GM18520 (cell line): ENCODE measurements at regions not wholly inside any gene's neighbourhood (a gene's known extent, or its start where the extent isn't known, plus 50 kb on each side); places are given as distances from the start of the nearest gene placed in this dataset.
"Not testable (repeated sequence)": the region's sequence is repeated elsewhere in the genome, so short reads cannot be mapped to it uniquely, and the experiment has no call there.

Experiments
- ATAC-seq: cut with Tn5 transposase; IDR thresholded peaks from one replicate; pipeline ENCODE4 v1.9.1; 2021; ENCODE audit not compliant: unreplicated experiment

DNA sequence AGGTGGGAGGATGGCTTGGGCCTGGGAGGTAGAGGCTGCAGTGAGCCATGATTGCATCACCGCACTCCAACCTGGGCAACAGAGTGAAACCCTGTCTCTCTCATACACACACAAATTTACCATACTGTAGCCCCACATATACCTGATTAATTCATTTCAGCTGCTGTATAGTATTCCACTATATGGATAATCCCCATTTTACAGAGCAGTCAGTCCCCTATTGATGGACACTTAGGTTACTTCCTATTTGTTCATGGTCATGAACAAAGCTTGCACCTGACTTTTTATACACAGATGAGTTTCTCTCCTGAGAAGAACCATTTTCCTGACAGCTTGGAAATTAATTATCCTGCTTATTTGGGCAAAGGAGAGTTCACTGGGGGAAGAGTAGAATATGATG lies 59.2 kb downstream of the EMX2 start:
- ATAC-seq = no peak

DNA sequence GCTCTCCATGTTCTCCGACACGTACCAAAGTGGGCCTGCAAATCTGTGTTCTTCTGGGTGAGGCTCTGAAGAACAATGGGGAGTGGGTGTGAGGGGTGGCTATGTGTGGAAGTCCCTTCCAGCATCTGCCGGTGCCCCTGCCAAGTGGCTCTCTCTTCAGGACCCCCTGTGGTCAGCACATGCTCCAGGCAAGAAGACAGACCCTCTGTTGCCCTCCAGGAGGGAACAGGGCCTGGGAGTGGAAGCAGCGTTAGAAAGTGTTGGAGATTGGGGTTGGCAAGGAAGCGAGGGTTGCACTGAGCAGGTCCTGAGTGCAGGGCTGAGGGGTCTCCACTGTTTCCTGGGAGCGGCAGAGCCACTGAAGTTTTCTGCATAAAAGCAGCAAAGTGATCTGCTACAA lies 60.5 kb downstream of the EMX2 start:
- no peak for ATAC-seq

DNA sequence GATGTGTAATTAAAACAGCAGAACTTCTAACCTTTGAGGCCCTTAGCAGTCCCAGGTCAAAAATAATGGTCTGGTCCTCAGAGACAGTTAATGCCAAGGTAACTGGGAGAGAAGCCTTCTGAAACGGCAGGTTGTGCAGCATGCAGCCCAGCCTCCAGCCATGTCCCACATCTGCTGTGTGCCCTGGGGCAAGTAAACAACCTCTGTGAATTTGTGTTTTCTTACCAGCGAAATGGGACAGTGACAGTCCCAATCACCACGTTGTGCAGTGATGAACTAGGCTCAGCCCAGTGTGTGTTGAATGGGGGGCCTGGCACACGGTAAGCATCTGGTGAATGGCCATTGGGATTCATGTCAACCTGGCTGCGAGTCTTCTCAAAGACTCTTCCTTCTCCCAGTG lies 61.2 kb downstream of the EMX2 start:
- no peak for ATAC-seq

DNA sequence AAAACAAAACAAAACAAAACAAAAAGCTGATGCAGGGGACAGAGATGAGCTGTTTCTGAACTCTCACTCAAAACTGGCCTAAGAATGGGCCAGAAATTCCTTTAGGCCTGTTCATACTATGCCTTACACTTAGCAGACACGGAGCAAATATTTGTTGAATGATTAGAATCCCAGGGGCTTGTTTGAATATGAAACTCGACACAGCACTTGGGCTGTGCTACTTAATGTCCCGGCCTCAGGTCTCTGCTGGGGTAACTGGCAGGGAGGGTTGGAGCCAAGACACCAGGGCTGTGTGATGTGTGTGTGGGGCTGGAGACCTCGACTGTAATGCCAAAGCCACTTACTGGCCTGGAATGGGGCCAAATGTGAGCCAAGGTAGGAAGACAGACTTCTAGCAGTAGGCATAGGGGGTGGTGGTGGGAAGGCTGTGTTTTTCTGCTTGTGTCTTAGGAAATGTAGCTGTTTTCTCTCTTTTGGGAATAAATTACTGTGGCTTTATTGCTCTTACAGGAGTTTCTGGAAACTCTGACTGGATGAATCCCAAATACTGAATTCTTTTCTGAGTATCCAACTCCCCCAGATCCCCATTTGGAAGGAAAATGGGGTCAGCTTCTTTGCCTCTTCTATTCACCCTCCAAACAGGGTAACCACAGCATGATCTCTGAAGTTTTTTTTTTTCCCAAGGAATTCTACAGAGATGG lies 66.7 kb downstream of the EMX2 start:
- ATAC-seq = no peak

DNA sequence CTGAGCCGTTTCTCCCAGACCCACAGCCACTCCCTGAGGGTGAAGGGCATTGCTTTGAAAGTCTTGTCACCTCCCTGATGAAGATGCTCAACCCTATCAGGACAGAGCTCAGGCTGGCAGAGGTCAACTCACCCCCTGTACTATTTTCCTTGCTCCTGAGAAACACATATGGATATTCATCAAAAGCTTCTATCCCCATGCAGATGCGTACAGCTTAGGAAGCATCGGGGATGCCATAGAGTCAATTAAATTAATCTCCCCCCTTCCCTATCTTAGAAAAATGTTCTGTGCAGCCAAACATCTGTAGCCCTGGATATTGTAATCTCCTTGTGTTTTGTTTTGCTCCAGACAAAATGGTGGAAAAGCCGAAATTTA lies 67.2 kb downstream of the EMX2 start:
- ATAC-seq = no peak

DNA sequence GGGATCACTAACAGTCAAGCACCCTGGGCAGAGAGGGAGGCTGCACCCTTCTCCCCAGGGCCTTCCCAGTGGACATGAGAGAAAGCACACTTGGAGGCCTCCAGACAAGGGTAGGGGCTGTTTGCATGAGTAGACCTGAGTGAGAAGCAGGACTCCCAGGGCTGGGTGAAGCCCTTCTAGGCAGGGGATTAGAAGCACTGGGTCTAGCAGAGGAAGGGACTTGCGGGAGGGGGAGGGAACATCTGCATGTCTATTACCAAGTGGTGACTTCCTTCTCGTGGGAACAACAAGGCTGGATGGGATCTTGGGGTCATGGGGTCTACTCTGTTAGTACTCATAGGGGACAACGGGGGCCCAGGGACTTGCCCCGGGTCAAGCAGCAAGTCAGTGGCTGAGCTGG lies 67.8 kb downstream of the EMX2 start:
- no peak for ATAC-seq

DNA sequence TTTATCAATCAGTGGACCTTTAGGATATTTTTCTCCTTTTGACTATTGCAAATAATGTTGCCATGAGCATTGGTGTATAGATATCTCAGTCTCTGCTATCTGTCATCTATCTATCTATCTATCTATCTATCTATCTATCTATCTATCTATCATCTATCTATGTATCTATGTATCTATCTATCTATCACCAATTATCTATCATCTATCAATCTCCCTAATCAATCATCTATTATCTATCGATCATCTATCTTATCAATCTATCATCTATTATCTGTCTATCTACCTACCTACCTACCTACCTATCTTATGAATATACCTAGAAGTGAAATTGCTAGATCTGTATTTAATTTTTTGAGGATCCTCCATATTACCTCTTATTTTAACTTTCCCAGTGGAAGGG lies 69.6 kb downstream of the EMX2 start:
- ATAC-seq = no peak

DNA sequence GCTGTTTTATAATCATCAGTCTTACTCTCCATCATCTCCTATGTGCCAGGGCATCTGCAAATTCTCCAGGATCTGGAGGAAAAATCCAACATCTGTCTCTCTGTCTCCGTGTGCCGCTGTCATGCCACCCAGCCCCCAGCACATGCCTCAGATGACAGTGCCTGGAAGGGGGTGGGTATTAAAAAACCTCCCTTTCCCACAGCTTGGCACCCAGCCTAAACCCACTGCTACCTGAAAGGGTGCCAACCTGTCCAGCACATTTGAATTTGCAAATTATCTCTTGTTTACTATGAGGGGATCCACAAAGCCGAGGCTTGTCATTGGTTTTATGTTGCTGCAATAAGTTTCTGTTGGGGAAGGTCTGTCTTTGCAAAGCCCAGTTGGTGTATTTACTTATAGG lies 73.1 kb downstream of the EMX2 start:
- no peak for ATAC-seq

DNA sequence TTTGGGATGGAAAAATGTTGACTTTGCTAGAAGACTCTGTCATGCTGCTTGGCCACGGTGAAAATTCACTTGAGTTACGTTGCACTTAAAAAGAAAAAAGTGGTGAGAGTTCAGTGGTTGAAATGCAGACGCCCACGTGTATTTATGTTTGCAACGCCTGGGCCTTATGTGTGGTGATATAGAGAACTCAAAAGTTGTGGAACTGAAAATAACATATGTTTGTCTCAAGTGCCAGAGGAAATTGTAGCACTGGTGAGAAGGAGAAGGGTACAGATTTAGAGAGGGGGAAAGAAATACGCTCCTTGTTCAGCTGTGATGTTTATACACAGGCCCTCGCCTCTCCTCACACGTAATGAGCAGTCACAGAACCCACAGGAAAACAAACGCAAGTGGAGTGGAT lies 73.6 kb downstream of the EMX2 start:
- no peak for ATAC-seq

DNA sequence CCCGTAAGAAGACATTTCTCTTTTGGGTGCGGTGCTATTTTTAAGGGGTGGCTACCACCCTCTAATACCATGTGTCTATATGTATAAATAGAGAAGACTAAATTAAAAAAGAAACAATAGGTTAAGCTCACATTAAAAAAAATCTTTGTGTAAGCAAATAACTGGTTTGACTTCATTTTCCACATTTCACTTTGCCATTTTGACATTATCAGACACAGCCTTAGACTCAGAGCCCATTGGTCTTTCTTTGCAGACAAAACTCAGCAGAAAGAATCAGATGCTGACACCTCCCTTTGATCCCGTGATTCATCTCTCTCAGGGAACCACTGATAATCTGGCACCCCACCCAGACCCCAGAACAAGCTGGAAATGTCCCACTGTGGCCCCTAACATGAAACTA lies 74.5 kb downstream of the EMX2 start:
- ATAC-seq = no peak

DNA sequence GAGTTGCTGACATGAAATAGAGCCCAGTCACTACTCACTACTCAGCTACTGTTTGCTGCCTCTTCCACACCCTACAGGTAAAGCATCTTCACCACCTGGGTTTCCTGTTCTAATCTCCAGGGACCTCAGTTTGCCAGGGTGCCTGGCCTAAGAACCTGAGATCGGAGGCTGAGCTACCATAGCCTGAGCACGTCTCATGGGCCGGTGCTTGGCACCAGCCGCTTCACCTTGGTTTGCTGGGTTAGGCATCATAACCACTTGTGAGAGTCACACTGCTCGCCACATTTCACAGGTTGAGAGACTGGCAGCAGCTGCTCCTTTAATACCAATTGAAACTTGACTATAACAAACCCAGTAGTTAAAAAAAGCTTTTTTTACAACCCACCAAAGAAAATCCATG lies 75.1 kb downstream of the EMX2 start:
- ATAC-seq = peak; percentile 84

DNA sequence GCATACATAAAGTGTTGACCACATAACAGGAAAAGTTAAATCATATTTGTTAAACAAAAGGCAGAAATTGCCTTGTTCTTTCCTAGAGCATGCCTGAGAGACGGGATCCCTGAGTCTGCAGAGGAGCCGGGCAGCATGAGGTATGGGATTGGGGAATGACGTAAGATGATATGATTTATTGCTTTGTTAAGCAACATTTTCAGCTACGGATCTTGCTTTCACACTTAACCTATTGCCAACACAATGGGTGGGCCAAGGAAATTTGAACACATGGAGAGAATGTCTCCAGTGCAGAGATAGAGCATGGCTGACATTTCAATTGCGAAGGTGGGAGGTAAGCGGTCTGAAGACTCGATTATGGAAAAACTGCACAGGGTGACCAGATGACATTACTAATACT lies 76.7 kb downstream of the EMX2 start:
- no peak for ATAC-seq

DNA sequence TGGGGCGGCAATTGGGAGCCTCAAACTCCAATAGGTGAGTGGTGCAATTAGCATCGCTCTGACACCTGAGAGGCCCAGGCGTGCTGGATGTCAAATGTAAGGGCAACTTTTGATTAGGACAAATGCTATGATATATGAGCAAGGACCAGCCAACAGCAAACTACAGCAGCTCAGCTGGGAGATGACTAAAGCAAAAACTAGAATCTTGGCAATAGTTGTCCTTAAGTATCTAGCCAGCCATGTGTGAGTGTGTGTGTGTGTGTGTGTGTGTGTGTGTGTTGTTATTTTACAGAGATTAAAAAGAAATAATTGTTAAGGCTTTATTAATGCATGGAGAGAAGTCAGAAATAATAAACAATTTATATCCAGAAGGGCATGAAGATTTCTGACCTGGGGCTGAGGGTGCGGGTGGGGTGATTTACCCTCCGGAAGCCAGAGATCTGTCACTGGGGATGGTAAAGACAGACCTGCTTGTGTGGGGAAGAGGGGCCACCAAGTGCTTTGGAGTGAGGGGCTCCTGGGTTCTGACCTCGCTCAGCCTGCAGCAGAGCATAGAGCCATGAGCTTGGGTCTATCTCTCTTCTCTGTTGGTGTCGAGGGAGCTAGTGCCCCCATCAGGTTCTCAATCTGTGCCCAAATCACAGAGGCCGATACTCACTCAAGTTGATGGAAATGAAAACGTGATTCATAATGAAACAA lies 77.3 kb downstream of the EMX2 start:
- no peak for ATAC-seq

DNA sequence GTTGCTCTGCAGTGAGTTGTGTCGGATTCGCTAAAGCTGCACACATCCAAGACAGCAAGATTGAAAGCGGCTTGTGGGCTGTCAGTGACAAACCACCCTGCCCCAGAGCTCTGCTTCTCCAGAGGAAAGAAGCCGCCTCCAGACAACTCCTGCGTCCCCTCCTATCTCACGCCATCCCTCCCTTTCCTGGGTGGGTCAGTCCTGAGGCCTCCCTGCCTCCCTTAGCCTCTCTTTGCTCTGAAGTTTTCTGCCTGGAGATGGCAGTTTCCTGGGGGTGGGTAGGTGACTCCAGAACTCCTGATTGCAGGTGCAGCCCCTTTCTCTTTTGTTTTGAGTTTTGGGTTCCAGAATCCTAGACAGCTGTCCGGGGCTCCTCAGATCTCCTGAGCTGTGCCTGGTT lies 78.7 kb downstream of the EMX2 start:
- ATAC-seq = no peak

DNA sequence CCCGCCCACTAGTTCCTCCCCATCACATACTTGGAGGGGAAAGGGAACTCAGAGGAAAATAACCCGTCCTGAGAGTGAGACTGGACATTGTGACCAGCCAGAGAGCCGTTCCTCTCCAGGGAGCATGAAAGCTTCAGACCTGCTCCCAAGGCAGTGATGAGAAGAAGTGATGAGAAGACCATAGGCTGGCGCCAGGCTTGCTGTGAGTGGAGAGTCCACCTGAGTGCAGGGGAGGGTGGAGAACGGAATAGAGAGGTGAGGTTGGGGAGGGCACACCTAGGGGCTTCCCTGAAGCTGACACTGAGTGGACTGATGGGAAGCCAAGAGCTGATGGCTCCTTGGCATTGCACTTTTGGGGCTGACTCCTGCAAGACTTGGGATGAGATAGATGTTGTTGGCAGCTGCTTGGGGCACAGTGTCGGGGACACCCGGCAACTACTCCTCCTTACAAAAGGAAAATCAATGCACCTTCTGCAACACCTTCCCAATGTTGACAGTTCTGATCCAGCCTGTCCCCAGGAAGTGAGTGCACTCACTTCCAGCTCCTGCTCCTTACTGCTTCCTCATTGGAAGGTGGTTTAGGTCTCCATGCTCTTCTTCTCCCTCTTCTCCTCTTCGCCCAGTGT lies 79.4 kb downstream of the EMX2 start:
- ATAC-seq = no peak

DNA sequence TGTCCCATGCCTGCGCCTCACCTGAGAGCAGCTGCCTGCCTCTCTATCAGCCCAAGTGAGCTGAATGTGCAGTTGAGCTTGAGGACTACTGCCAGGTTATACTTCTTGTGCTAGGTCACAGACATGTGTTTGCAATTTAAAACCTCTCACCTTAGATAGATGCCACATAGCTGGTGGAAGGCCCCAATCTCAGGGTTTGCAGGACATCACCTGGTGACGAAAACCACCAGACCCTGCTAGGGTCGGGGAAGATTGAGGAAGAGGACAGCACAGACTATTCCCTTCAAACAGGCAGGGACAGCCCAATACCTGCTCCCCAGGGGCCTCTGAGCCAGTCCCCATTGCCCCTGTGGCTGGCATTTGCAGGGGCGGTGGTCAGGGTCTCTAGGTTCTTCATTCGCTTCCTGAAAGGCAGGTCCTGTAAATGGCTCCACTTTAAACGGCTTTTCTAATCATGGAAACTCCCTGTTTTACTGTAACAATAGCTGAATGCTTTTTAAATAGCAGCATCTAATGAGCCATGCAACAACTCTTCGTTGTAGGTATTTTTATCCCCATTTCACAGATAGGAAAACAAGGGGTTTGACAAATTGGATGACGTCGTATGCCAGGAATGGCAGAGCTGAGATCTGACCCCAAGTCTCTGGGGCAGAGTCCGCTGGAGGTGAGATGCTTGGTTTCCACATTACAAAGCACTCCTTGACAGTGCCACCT lies 80.1 kb downstream of the EMX2 start:
- no peak for ATAC-seq

DNA sequence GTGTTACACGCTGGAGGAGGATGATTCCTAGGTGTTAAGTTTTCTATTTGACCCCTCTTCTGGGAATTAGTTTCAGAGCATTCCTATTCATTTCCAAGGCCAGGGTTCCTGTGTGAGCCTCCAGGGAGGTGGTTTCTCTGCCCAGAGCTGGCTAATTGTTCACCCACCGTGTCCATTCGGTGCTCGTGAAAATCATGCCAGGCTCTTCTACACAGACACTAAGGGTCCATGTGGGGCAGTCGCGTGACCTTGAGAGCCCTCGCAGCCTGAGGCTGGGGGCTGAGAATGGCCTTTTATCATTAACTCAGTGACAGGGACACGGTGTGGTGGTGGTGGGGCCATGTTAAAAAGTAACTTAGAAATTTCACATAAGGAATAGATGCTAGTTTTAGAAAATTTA lies 83.7 kb downstream of the EMX2 start:
- ATAC-seq = no peak

DNA sequence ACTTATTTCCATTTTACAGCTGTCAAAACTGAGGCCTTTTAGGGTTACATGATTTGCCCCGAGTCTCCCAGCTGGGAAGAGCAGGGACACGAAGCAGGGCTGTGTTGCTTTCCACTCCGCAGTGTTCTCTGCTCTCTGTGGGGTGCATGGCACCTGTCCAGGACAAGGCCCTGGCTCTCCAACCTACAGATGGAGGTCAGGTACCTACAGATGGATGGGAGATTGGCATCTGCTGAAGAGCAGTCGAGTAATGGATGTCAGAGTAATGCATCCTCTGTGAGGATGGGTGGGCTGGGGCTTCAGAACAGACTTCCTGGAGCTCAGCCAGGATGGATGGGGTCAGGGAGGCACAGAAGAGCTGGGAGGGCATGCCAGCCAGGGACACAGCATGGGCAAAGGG lies 85.0 kb downstream of the EMX2 start:
- no peak for ATAC-seq

DNA sequence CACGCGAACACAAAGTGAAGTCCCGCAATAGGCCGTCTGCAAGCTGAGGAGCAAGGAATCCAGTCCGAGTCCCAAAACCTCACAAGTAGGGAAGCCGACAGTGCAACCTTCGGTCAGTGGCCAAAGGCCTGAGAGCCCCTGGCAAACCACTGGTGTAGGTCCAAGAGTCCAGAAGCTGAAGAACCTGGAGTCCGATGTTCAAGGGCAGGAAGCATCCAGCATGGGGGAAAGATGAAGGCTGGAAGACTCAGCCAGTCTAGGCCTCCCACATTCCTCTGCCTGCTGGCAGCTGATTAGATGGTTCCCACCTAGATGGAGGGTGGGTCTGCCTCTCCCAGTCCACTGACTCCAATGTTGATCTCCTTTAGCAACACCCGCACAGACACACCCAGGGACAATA lies 87.2 kb downstream of the EMX2 start:
- not testable (repeated sequence) for ATAC-seq

DNA sequence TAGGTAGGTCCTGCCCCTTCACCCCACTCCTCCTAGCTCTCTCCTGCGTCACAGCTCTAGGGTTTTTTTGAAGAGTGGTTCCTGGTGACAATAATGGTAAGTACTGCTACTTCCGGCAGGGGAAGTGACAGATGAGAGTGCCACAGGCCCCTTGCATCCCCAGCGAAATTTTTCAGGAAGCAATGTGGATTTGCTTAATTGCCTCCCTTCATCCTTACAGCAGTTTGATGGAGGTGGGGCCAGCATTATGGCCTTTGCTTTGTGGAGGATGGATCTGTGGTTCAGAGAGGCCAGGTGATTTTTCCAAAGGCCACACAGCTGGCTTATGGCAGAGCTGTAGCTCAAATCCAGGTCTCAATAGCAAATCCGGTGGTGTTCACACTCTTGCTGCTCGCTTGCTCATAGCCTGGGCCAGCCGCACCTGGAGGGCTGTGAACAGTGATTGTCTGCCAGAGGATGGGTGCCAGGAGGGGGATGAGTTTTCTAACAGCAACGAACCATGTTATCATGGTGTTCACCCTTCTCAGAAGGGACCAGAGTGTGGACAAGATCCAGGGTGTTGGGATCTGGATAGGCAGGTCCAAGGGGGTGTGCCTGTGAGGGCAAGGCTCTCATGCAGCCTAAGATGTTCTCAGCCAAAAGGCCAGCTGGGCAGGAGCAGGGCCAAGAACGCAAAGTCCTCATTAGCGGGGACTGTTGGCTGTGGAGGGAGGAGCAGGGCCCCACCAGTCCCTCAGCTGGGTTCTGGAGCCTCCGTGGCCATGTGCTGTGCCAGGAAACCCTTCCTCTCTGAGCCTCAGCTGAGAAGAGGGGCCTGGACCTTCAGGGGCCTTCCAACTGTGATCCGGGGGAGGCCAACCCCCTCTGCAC lies 89.0 kb downstream of the EMX2 start:
- ATAC-seq = no peak

DNA sequence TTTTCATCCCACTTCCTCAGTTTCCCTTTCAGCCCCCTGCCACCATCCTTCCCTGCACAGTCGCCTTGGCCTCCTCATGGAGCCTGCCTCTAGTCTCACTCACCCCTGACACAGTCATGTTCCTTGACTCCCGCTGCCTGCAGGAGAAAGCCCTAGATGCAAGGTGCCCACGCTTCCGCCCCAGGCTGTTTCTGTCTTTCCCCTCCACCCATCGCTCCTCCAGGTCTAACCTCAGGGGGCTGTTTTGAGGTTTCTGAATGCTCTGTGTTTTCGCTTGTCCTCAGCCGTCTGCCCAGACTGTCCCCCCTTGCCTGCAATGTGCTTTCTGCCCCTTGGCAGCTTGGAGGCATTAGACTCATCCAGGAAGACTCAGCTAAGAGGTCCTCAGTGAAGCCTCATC lies 89.9 kb downstream of the EMX2 start:
- no peak for ATAC-seq
